Endodermal cell (in vitro differentiated cells): ENCODE measurements at regions not wholly inside any gene's neighbourhood (a gene's known extent, or its start where the extent isn't known, plus 50 kb on each side); places are given as distances from the start of the nearest gene placed in this dataset.
A peak's percentile ranks its signal among the peaks of the same experiment; 100 is the strongest.

Source experiments
- DNase-seq: peaks from one replicate; pipeline ENCODE4 v3.0.0-alpha.2; 2017
- H3K27ac ChIP-seq: 2 replicates; pipeline ENCODE4 v1.5.1; 2013; ENCODE audit warnings: mild to moderate bottlenecking, low read depth, low read length, moderate library complexity
- H3K27me3 ChIP-seq: 2 replicates; pipeline ENCODE4 v1.6.1; 2013; ENCODE audit warnings: mild to moderate bottlenecking, low read length, moderate library complexity; ENCODE audit not compliant: insufficient read depth, control insufficient read depth, poor library complexity, severe bottlenecking
- H3K36me3 ChIP-seq: 2 replicates; pipeline ENCODE4 v1.7.0; 2013; ENCODE audit warnings: mild to moderate bottlenecking, low read length, moderate library complexity; ENCODE audit not compliant: control insufficient read depth, insufficient read depth
- H3K4me1 ChIP-seq: one replicate; pipeline ENCODE4 v1.7.0; 2013; ENCODE audit warnings: low read length; ENCODE audit not compliant: control insufficient read depth, insufficient read depth
- H3K4me3 ChIP-seq: 2 replicates; pipeline ENCODE4 v1.5.1; 2013; ENCODE audit warnings: mild to moderate bottlenecking, low read length, moderate library complexity
- H3K9ac ChIP-seq: 2 replicates; pipeline ENCODE4 v1.6.1; 2013; ENCODE audit warnings: mild to moderate bottlenecking, low read length, moderate library complexity; ENCODE audit not compliant: poor library complexity, severe bottlenecking; ENCODE audit errors: extremely low read depth
- H3K9me3 ChIP-seq: 2 replicates; pipeline ENCODE4 v1.6.1; 2013; ENCODE audit warnings: mild to moderate bottlenecking, low read length, moderate library complexity; ENCODE audit not compliant: control insufficient read depth
- H3K27ac Mint-ChIP-seq: 2 replicates; pipeline ENCODE4 v1.8.0; 2020; ENCODE audit warnings: mixed read lengths
- H3K27me3 Mint-ChIP-seq: 2 replicates; pipeline ENCODE4 v1.8.0; 2021; ENCODE audit warnings: mild to moderate bottlenecking, mixed read lengths; ENCODE audit not compliant: insufficient read depth
- H3K36me3 Mint-ChIP-seq: 2 replicates; pipeline ENCODE4 v1.8.0; 2020; ENCODE audit warnings: low read depth, mixed read lengths
- H3K4me1 Mint-ChIP-seq: 2 replicates; pipeline ENCODE4 v1.8.0; 2020; ENCODE audit warnings: mixed read lengths
- H3K4me3 Mint-ChIP-seq: 2 replicates; pipeline ENCODE4 v1.8.0; 2020; ENCODE audit warnings: mild to moderate bottlenecking, moderate library complexity, mixed read lengths
- H3K9me3 Mint-ChIP-seq: 2 replicates; pipeline ENCODE4 v1.8.0; 2020; ENCODE audit warnings: mild to moderate bottlenecking, mixed read lengths
- WGBS, 2 experiments: methylation state at CpG; one replicate each; pipeline versions ENCODE4 v1.1.5 to v1.1.7; 2013; ENCODE audit warnings: missing lambda C conversion rate in 2 of 2, mixed read lengths in 1 of 2; ENCODE audit not compliant: insufficient coverage in 1 of 2, insufficient read length in 1 of 2; 5-methylcytosine and 5-hydroxymethylcytosine counted together
- TF ChIP-seq, protein P1 (sequence below): fragments of 200-600 bp; sonication (generic); conservative IDR thresholded peaks from 2 replicates; pipeline ENCODE4 v1.5.0; 2021; ENCODE audit warnings: antibody characterized with exemption, mild to moderate bottlenecking

DNA sequence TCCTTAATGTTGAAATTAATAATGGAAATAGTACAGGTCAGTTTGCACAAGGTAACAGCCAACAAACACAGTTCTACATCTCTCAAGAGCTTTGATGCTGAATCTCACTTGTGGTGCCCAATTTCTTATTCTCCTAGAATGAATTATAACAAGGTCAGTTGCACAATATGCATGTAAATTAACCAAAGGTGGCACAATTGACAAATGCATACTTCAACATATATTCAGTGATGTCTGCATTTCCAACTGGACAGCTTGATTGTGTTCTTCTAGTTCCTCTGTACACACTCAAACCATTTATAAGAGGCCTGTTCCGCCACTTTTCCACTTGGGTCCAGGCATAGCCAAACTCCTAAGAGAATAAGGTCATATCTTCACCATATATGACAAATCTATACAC, 210.3 kb upstream of the EPHA5 start:
- no peaks in the 10 kb centered on the region for H3K27me3 Mint-ChIP-seq
- no peaks in the 10 kb centered on the region for H3K4me1 Mint-ChIP-seq
- Histone ChIP-seq H3K27ac (no peak overlapping the region), H3K27me3 (no peaks in the 10 kb centered on the region), H3K36me3 (no peaks in the 10 kb centered on the region), H3K4me1 (no peaks in the 10 kb centered on the region), H3K9me3 (no peaks in the 10 kb centered on the region), H3K9ac (no peak overlapping the region), H3K4me3 (no peak overlapping the region)
- WGBS, 2 experiments, result 95% methylated on average over 1 of the region's 1 CpG; no CpG with 5 or more reads in 1 of the 2 experiments
- TF ChIP-seq, protein P1, sequence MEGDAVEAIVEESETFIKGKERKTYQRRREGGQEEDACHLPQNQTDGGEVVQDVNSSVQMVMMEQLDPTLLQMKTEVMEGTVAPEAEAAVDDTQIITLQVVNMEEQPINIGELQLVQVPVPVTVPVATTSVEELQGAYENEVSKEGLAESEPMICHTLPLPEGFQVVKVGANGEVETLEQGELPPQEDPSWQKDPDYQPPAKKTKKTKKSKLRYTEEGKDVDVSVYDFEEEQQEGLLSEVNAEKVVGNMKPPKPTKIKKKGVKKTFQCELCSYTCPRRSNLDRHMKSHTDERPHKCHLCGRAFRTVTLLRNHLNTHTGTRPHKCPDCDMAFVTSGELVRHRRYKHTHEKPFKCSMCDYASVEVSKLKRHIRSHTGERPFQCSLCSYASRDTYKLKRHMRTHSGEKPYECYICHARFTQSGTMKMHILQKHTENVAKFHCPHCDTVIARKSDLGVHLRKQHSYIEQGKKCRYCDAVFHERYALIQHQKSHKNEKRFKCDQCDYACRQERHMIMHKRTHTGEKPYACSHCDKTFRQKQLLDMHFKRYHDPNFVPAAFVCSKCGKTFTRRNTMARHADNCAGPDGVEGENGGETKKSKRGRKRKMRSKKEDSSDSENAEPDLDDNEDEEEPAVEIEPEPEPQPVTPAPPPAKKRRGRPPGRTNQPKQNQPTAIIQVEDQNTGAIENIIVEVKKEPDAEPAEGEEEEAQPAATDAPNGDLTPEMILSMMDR, result no peak
- no peak for DNase-seq
- H3K9me3 Mint-ChIP-seq, result peaks cover 6% of the 10 kb centered on the region
- H3K4me3 Mint-ChIP-seq, result no peak overlapping the region
- no peak overlapping the region for H3K27ac Mint-ChIP-seq
- H3K36me3 Mint-ChIP-seq, result no peaks in the 10 kb centered on the region

DNA sequence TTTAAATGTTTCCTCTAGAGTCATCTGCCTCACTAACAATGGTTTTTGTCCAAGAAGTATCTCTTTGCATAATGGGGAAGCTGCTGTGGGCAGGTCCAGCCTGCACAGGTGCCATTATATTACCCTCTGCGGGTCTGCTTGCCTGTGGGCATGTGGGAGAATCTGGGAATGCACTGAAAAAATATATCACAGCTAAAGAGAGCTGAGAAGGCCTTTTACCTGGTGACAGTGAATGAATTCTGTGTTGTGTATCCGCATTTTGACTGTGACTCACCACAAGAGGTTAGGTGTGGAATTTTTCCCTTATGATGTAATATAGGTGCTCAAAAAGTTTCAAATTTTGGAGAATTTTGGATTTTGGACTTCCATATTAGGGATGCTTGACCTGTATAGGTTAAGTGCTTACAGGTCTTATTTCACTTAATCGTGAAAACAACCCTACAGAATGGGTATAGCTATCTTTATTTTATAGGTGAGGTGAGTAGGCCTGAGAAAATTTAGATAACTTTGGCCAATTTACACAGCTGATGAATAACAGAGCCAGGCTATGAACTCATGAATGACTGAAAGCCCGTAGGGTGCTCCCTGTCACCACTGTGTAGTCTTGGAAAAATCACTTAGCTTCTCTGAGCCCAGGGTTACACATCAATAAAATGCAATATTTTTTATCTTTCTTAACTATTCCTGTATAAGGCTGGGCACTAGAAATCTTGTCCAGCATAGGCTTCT, 198.0 kb upstream of the EPHA5 start:
- Histone ChIP-seq H3K4me3 (no peak overlapping the region), H3K9ac (no peak overlapping the region), H3K27me3 (no peaks in the 10 kb centered on the region), H3K9me3 (no peaks in the 10 kb centered on the region), H3K27ac (no peak overlapping the region), H3K4me1 (no peaks in the 10 kb centered on the region), H3K36me3 (no peaks in the 10 kb centered on the region)
- TF ChIP-seq, protein P1, result no peak
- WGBS, 2 experiments, result 84 to 97% methylated on average over 3 to 4 of the region's 4 CpGs
- no peak overlapping the region for H3K4me3 Mint-ChIP-seq
- DNase-seq, result no peak
- no peaks in the 10 kb centered on the region for H3K4me1 Mint-ChIP-seq
- H3K27me3 Mint-ChIP-seq, result no peaks in the 10 kb centered on the region
- H3K27ac Mint-ChIP-seq, result no peak overlapping the region
- no peaks in the 10 kb centered on the region for H3K9me3 Mint-ChIP-seq
- no peaks in the 10 kb centered on the region for H3K36me3 Mint-ChIP-seq

DNA sequence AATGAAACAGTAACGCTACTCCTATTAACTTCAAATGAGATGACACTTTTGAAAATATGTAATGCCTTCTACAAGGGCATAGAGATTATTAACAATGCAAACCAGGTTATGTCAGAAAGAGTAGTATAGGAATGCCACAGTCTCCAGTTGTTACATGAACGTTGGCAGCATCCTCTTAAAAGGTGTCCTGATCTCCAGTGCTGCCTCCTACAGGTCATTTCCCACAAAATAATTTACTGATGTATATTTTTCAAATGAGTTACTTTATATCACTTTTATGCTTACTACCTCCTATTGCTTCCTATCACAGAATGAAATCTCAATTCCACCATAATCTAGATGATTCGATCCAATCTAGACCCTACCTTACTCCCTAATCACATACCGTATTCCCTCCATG, 195.2 kb upstream of the EPHA5 start:
- H3K4me3 Mint-ChIP-seq, result no peak overlapping the region
- no peaks in the 10 kb centered on the region for H3K27me3 ChIP-seq

More for the DNA sequence above, 195.2 kb upstream of the EPHA5 start:
- H3K4me1 Mint-ChIP-seq, result no peaks in the 10 kb centered on the region
- Histone ChIP-seq H3K9ac (no peak overlapping the region), H3K36me3 (no peaks in the 10 kb centered on the region), H3K4me3 (no peak overlapping the region), H3K9me3 (no peaks in the 10 kb centered on the region), H3K27ac (no peak overlapping the region), H3K4me1 (no peaks in the 10 kb centered on the region)
- no peaks in the 10 kb centered on the region for H3K9me3 Mint-ChIP-seq
- no peak for DNase-seq
- H3K27ac Mint-ChIP-seq, result no peak overlapping the region
- H3K27me3 Mint-ChIP-seq, result no peaks in the 10 kb centered on the region
- H3K36me3 Mint-ChIP-seq, result no peaks in the 10 kb centered on the region
- WGBS, 2 experiments, result 71 to 75% methylated on average over 2 to 4 of the region's 4 CpGs
- TF ChIP-seq, protein P1, result peak; percentile 85
